GM12878 (cell line): ENCODE measurements at regions not wholly inside any gene's neighbourhood (a gene's known extent, or its start where the extent isn't known, plus 50 kb on each side); places are given as distances from the start of the nearest gene placed in this dataset.

Source experiments
- BRCA1 ChIP-seq: IDR thresholded peaks from 2 replicates; pipeline ENCODE4 v1.6.1; 2011; ENCODE audit warnings: low read depth, low read length, improper control_type of control experiment
- CREM ChIP-seq: IDR thresholded peaks from 2 replicates; pipeline ENCODE4 v1.6.1; 2014; ENCODE audit warnings: antibody characterized with exemption, low read depth
- EZH2 ChIP-seq: IDR thresholded peaks from 2 replicates; pipeline ENCODE4 v1.6.1; 2012; ENCODE audit warnings: low read depth, mild to moderate bottlenecking, control low read depth, inconsistent platforms, low read length, borderline replicate concordance; ENCODE audit not compliant: control insufficient read depth
- FOS ChIP-seq: IDR thresholded peaks from 3 replicates; pipeline ENCODE4 v1.6.1; 2011; ENCODE audit warnings: borderline replicate concordance; ENCODE audit not compliant: insufficient read length; ENCODE audit errors: extremely low read depth
- FOXK2 ChIP-seq: fragments of 450-650 bp; IDR thresholded peaks from 2 replicates; pipeline ENCODE4 v1.6.1; 2017; ENCODE audit warnings: mild to moderate bottlenecking, moderate library complexity
- NFYB ChIP-seq: IDR thresholded peaks from 2 replicates; pipeline ENCODE4 v1.6.1; 2011; ENCODE audit warnings: low read depth, mild to moderate bottlenecking, low read length, improper control_type of control experiment, moderate library complexity; ENCODE audit not compliant: insufficient read depth
- NRF1 ChIP-seq: conservative IDR thresholded peaks from 2 replicates; pipeline ENCODE4 v1.6.1; 2011; ENCODE audit warnings: mild to moderate bottlenecking, low read depth, low read length, improper control_type of control experiment
- RAD21 ChIP-seq: IDR thresholded peaks from 2 replicates; pipeline ENCODE4 v1.6.1; 2011; ENCODE audit warnings: mild to moderate bottlenecking, low read depth, low read length, moderate library complexity; ENCODE audit not compliant: insufficient read depth
- SMC3 ChIP-seq: IDR thresholded peaks from 2 replicates; pipeline ENCODE4 v1.6.1; 2011; ENCODE audit warnings: low read length, improper control_type of control experiment, borderline replicate concordance
- YY1 ChIP-seq: IDR thresholded peaks from 2 replicates; pipeline ENCODE4 v1.6.1; 2011; ENCODE audit warnings: low read depth, mild to moderate bottlenecking, low read length
- ZBED1 ChIP-seq: IDR thresholded peaks from 2 replicates; pipeline ENCODE4 v1.6.1; 2016; ENCODE audit warnings: borderline replicate concordance
- ZNF274 ChIP-seq: IDR thresholded peaks from one replicate; pipeline ENCODE4 v1.8.0; 2011; ENCODE audit not compliant: insufficient read length, insufficient read depth
- TF ChIP-seq, protein P1 (sequence below), 3 experiments: IDR thresholded peaks in 2 of 3; conservative IDR thresholded peaks in 1 of 3; 2 replicates each; pipeline ENCODE4 v1.5.1; 2011; ENCODE audit warnings: low read depth in 3 of 3, low read length in 3 of 3, mild to moderate bottlenecking in 3 of 3, control low read depth in 2 of 3, moderate library complexity in 2 of 3, inconsistent platforms in 1 of 3, mixed read lengths in 1 of 3; ENCODE audit not compliant: control insufficient read depth in 2 of 3, insufficient read depth in 1 of 3; ENCODE audit errors: extremely low read depth in 1 of 3
- TF ChIP-seq, protein P2 (sequence below): IDR thresholded peaks from 2 replicates; pipeline ENCODE4 v1.6.1; 2012; ENCODE audit warnings: mild to moderate bottlenecking, low read depth, low read length

DNA sequence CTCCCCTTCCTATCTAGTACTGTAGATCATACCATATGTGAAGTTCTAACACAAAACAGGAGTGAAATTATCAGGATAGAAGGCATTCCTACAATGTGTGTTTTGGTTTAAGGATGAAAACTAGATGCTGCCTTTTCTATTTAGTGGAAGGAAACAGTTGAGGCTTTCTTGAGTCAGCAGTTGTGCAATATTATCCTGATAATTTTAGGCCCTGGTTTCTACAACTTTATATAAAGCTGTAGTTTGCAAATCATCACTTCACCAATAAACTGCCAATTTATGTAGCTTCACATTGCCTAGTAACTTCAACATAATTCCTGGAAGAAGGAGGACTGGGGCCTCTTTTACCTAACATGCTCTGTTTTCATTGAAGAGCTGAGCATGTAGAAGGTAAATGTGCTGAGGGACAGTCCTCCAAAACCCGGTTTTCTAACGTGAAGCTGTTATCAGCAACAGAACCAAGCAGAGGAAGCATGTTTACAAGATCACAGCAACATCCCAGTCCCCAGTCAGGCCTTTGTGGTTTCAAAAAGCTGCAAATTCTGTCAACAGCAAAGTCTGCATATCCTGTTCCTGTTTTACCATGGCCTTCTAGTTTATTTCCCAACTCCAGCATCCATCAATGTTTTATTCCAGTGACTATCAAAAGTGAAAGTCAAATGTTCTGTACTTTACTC is 513.4 kb upstream of the MEF2C start:
- TF ChIP-seq, protein P1, sequence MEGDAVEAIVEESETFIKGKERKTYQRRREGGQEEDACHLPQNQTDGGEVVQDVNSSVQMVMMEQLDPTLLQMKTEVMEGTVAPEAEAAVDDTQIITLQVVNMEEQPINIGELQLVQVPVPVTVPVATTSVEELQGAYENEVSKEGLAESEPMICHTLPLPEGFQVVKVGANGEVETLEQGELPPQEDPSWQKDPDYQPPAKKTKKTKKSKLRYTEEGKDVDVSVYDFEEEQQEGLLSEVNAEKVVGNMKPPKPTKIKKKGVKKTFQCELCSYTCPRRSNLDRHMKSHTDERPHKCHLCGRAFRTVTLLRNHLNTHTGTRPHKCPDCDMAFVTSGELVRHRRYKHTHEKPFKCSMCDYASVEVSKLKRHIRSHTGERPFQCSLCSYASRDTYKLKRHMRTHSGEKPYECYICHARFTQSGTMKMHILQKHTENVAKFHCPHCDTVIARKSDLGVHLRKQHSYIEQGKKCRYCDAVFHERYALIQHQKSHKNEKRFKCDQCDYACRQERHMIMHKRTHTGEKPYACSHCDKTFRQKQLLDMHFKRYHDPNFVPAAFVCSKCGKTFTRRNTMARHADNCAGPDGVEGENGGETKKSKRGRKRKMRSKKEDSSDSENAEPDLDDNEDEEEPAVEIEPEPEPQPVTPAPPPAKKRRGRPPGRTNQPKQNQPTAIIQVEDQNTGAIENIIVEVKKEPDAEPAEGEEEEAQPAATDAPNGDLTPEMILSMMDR (IDR thresholded peaks at IDR 0.05 in 2 of 3, conservative IDR thresholded peaks at IDR 0.05 in 1 of 3; ENCODE audit: control insufficient read depth in 2 of 3, extremely low read depth in 1 of 3, insufficient read depth in 1 of 3, low read depth in 3 of 3, low read length in 3 of 3) = no peak
- TF ChIP-seq FOXK2 (no peak), SMC3 (0 out of 2 replicates have a peak, but pooled peaks have one; percentile 7), ZBED1 (no peak), YY1 (no peak), EZH2 (no peak), FOS (no peak), RAD21 (no peak), CREM (no peak), NRF1 (no peak), NFYB (no peak), BRCA1 (no peak), ZNF274 (no peak)
- TF ChIP-seq, protein P2, sequence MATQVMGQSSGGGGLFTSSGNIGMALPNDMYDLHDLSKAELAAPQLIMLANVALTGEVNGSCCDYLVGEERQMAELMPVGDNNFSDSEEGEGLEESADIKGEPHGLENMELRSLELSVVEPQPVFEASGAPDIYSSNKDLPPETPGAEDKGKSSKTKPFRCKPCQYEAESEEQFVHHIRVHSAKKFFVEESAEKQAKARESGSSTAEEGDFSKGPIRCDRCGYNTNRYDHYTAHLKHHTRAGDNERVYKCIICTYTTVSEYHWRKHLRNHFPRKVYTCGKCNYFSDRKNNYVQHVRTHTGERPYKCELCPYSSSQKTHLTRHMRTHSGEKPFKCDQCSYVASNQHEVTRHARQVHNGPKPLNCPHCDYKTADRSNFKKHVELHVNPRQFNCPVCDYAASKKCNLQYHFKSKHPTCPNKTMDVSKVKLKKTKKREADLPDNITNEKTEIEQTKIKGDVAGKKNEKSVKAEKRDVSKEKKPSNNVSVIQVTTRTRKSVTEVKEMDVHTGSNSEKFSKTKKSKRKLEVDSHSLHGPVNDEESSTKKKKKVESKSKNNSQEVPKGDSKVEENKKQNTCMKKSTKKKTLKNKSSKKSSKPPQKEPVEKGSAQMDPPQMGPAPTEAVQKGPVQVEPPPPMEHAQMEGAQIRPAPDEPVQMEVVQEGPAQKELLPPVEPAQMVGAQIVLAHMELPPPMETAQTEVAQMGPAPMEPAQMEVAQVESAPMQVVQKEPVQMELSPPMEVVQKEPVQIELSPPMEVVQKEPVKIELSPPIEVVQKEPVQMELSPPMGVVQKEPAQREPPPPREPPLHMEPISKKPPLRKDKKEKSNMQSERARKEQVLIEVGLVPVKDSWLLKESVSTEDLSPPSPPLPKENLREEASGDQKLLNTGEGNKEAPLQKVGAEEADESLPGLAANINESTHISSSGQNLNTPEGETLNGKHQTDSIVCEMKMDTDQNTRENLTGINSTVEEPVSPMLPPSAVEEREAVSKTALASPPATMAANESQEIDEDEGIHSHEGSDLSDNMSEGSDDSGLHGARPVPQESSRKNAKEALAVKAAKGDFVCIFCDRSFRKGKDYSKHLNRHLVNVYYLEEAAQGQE = no peak
